Activated T-helper 17 cell treated with anti-CD3 and anti-CD28 coated beads, Interleukin-2, amount 50 U/mL, for 72 hours (primary cell): ENCODE measurements at regions not wholly inside any gene's neighbourhood (a gene's known extent, or its start where the extent isn't known, plus 50 kb on each side); places are given as distances from the start of the nearest gene placed in this dataset.

Experiments used
- ATAC-seq: fragments of 150-1000 bp; cut with Tn5 transposase; replicated peaks from 2 replicates; pipeline ENCODE4 v1.10.0; 2021; ENCODE audit warnings: mild to moderate bottlenecking, moderate library complexity
- H3K27ac Mint-ChIP-seq: one replicate; pipeline ENCODE4 v1.8.0; 2022; ENCODE audit warnings: mixed read lengths
- H3K27me3 Mint-ChIP-seq: one replicate; pipeline ENCODE4 v1.8.0; 2022; ENCODE audit warnings: mixed read lengths
- H3K36me3 Mint-ChIP-seq: one replicate; pipeline ENCODE4 v1.8.0; 2022; ENCODE audit warnings: low read depth, mild to moderate bottlenecking, mixed read lengths
- H3K4me1 Mint-ChIP-seq: one replicate; pipeline ENCODE4 v1.8.0; 2022; ENCODE audit warnings: mixed read lengths
- H3K4me3 Mint-ChIP-seq: one replicate; pipeline ENCODE4 v1.8.0; 2022; ENCODE audit warnings: mild to moderate bottlenecking, mixed read lengths
- H3K9me3 Mint-ChIP-seq: one replicate; pipeline ENCODE4 v1.8.0; 2022; ENCODE audit warnings: mixed read lengths

- H3K4me3 Mint-ChIP-seq: no peak overlapping the region
- ATAC-seq: no peak
- no peaks in the 10 kb centered on the region for H3K4me1 Mint-ChIP-seq
- H3K27ac Mint-ChIP-seq: no peak overlapping the region
- peaks cover 3% of the 10 kb centered on the region for H3K9me3 Mint-ChIP-seq
- no peaks in the 10 kb centered on the region for H3K36me3 Mint-ChIP-seq
- H3K27me3 Mint-ChIP-seq: no peaks in the 10 kb centered on the region
Observed at GRCh38 chr12:38258411-38258810, 58.2 kb upstream of the ALG10B start.
